DMS114 treated with DMSO at 0.1 percent for 48 hours (cell line): ENCODE measurements at regions not wholly inside any gene's neighbourhood (a gene's known extent, or its start where the extent isn't known, plus 50 kb on each side); places are given as distances from the start of the nearest gene placed in this dataset.
"Not testable (repeated sequence)": the region's sequence is repeated elsewhere in the genome, so short reads cannot be mapped to it uniquely, and the experiment has no call there.

Experiments used
- DNase-seq: peaks from one replicate; lab custom pipeline; 2025; ENCODE audit not compliant: unreplicated experiment; lab: John Stamatoyannopoulos, UW

GRCh38 chr6:142016666-142017065 lies 116.1 kb upstream of the GJE1 start:
- not testable (repeated sequence) for DNase-seq

- DNase-seq = not testable (repeated sequence)
Observed at GRCh38 chr6:142015463-142015862, 117.3 kb upstream of the GJE1 start.

GRCh38 chr6:142015011-142015410 lies 117.7 kb upstream of the GJE1 start:
- DNase-seq = no peak

- DNase-seq = no peak
Observed at GRCh38 chr6:142014515-142014914, 118.2 kb upstream of the GJE1 start.

- DNase-seq = no peak
Observed at GRCh38 chr6:142013875-142014495, 118.7 kb upstream of the GJE1 start.

- no peak for DNase-seq
Observed at GRCh38 chr6:142013287-142013686, 119.4 kb upstream of the GJE1 start.

- DNase-seq = no peak
Observed at GRCh38 chr6:142011775-142012174, 121.0 kb upstream of the GJE1 start.

- DNase-seq = no peak
Observed at GRCh38 chr6:142011156-142011555, 121.6 kb upstream of the GJE1 start.

- DNase-seq = no peak
Observed at GRCh38 chr6:142009647-142010046, 123.1 kb upstream of the GJE1 start.

- DNase-seq = no peak
Observed at GRCh38 chr6:142008781-142009180, 123.9 kb upstream of the GJE1 start.

GRCh38 chr6:142008016-142008735 lies 124.5 kb upstream of the GJE1 start:
- DNase-seq = no peak

GRCh38 chr6:142005021-142005420 lies 127.7 kb upstream of the GJE1 start:
- DNase-seq = no peak

GRCh38 chr6:142002825-142003405 lies 129.8 kb upstream of the GJE1 start:
- no peak for DNase-seq

GRCh38 chr6:141996823-141997222 lies 135.9 kb upstream of the GJE1 start:
- no peak for DNase-seq

GRCh38 chr6:141992109-141992508 lies 140.6 kb upstream of the GJE1 start:
- no peak for DNase-seq

- no peak for DNase-seq
Observed at GRCh38 chr6:141990840-141991239, 141.9 kb upstream of the GJE1 start.

- DNase-seq = no peak
Observed at GRCh38 chr6:141989706-141989959, 143.1 kb upstream of the GJE1 start.

- no peak for DNase-seq
Observed at GRCh38 chr6:141988954-141989705, 143.6 kb upstream of the GJE1 start.

GRCh38 chr6:141988327-141988726 lies 144.4 kb upstream of the GJE1 start:
- no peak for DNase-seq

GRCh38 chr6:141986457-141986856 lies 146.3 kb upstream of the GJE1 start:
- no peak for DNase-seq

- no peak for DNase-seq
Observed at GRCh38 chr6:141981190-141981589, 151.5 kb upstream of the GJE1 start.

- no peak for DNase-seq
Observed at GRCh38 chr6:141977782-141978181, 154.9 kb upstream of the GJE1 start.
